ENCODE measurements at regions not wholly inside any gene's neighbourhood (a gene's known extent, or its start where the extent isn't known, plus 50 kb on each side); places are given as distances from the start of the nearest gene placed in this dataset.

- no peak for TF ChIP-seq EP300 (IDR thresholded peaks at IDR 0.05; ENCODE audit: borderline replicate concordance)
- TF ChIP-seq FOXM1 (IDR thresholded peaks at IDR 0.05; ENCODE audit: borderline replicate concordance, low read depth), result no peak
- no peak for TF ChIP-seq TAF1 (IDR thresholded peaks at IDR 0.05; ENCODE audit: low read depth)
- no peak for TF ChIP-seq USF1 (IDR thresholded peaks at IDR 0.05)
- TF ChIP-seq NFIC (IDR thresholded peaks at IDR 0.05), result no peak
- no peak for TF ChIP-seq RAD21 (IDR thresholded peaks at IDR 0.05; ENCODE audit: low read depth)
- TF ChIP-seq MAX (IDR thresholded peaks at IDR 0.05), result no peak
- TF ChIP-seq TEAD4 (IDR thresholded peaks at IDR 0.05), result no peak
- TF ChIP-seq YY1 (IDR thresholded peaks at IDR 0.05; ENCODE audit: low read depth), result no peak
- no peak for TF ChIP-seq TCF12 (IDR thresholded peaks at IDR 0.05; ENCODE audit: low read depth)
- no peak for TF ChIP-seq REST (IDR thresholded peaks at IDR 0.05; ENCODE audit: low read depth)
- no peak for TF ChIP-seq ZBTB7A (IDR thresholded peaks at IDR 0.05; ENCODE audit: low read depth)
These were observed 293.5 kb downstream of the KBTBD8 start for GRCh38 chr3:67291287-67292252.

Measured in Ishikawa (cell line).